ENCODE measurements at regions not wholly inside any gene's neighbourhood (a gene's known extent, or its start where the extent isn't known, plus 50 kb on each side); places are given as distances from the start of the nearest gene placed in this dataset.

GRCh38 chr4:96044971-96045370 lies 205.1 kb downstream of the PDHA2 start:
- no peak for TF ChIP-seq CTCF (conservative IDR thresholded peaks at IDR 0.05)
- no peak for TF ChIP-seq ZFX (IDR thresholded peaks at IDR 0.05)
